HepG2 (cell line): ENCODE measurements at regions not wholly inside any gene's neighbourhood (a gene's known extent, or its start where the extent isn't known, plus 50 kb on each side); places are given as distances from the start of the nearest gene placed in this dataset.
A peak's percentile ranks its signal among the peaks of the same experiment; 100 is the strongest.

Experiments used
- CAMTA2 ChIP-seq: sonication (generic); formaldehyde crosslinking; IDR thresholded peaks from 2 replicates; pipeline ENCODE4 v1.4.0; 2020; ENCODE audit warnings: mild to moderate bottlenecking, missing genetic modification reagents, borderline replicate concordance
- DBP ChIP-seq: sonication (generic); formaldehyde crosslinking; IDR thresholded peaks from 2 replicates; pipeline ENCODE4 v1.4.0; 2020; ENCODE audit warnings: missing genetic modification reagents; ENCODE audit errors: not compliant biosample characterization
- HES4 ChIP-seq: sonication (generic); formaldehyde crosslinking; IDR thresholded peaks from 2 replicates; pipeline ENCODE4 v1.9.0; 2021; ENCODE audit warnings: mild to moderate bottlenecking, missing genetic modification reagents, borderline replicate concordance
- HMGXB3 ChIP-seq: sonication (generic); formaldehyde crosslinking; IDR thresholded peaks from 2 replicates; pipeline ENCODE4 v1.4.0; 2020; ENCODE audit warnings: missing genetic modification reagents, borderline replicate concordance
- KLF13 ChIP-seq: sonication (generic); formaldehyde crosslinking; IDR thresholded peaks from 2 replicates; pipeline ENCODE4 v1.4.0; 2020; ENCODE audit warnings: mild to moderate bottlenecking, missing genetic modification reagents
- KLF9 ChIP-seq: IDR thresholded peaks from 2 replicates; pipeline ENCODE4 v1.6.1; 2016; ENCODE audit warnings: low read depth
- MEF2D ChIP-seq: sonication (generic); formaldehyde crosslinking; IDR thresholded peaks from 2 replicates; pipeline ENCODE4 v1.5.1; 2020; ENCODE audit warnings: mild to moderate bottlenecking, missing genetic modification reagents
- MLXIP ChIP-seq: sonication (generic); formaldehyde crosslinking; IDR thresholded peaks from 2 replicates; pipeline ENCODE4 v1.9.0; 2021; ENCODE audit warnings: missing genetic modification reagents, borderline replicate concordance
- MTF2 ChIP-seq: sonication (generic); formaldehyde crosslinking; IDR thresholded peaks from 2 replicates; pipeline ENCODE4 v1.5.0; 2020; ENCODE audit warnings: missing genetic modification reagents, borderline replicate concordance
- NRL ChIP-seq: sonication (generic); formaldehyde crosslinking; IDR thresholded peaks from 2 replicates; pipeline ENCODE4 v1.5.0; 2020; ENCODE audit warnings: missing genetic modification reagents, mild to moderate bottlenecking, moderate library complexity, borderline replicate concordance
- SETDB1 ChIP-seq: sonication (generic); formaldehyde crosslinking; IDR thresholded peaks from 2 replicates; pipeline ENCODE4 v1.5.1; 2020; ENCODE audit warnings: missing genetic modification reagents, mild to moderate bottlenecking, borderline replicate concordance
- ZBTB34 ChIP-seq: sonication (generic); formaldehyde crosslinking; IDR thresholded peaks from 2 replicates; pipeline ENCODE4 v1.8.0; 2022; ENCODE audit warnings: mild to moderate bottlenecking, missing genetic modification reagents
- ZNF563 ChIP-seq: sonication (generic); formaldehyde crosslinking; IDR thresholded peaks from 2 replicates; pipeline ENCODE4 v1.8.0; 2022; ENCODE audit warnings: mild to moderate bottlenecking, moderate library complexity, missing genetic modification reagents
- ZNF615 ChIP-seq: sonication (generic); formaldehyde crosslinking; IDR thresholded peaks from 2 replicates; pipeline ENCODE4 v1.5.0; 2020; ENCODE audit warnings: mild to moderate bottlenecking, missing genetic modification reagents, borderline replicate concordance
- ZSCAN12 ChIP-seq: sonication (generic); formaldehyde crosslinking; IDR thresholded peaks from 2 replicates; pipeline ENCODE4 v1.9.0; 2021; ENCODE audit warnings: mild to moderate bottlenecking, missing genetic modification reagents

- peak; percentile 69 for TF ChIP-seq NRL (CRISPR knock-in tag)
- peak; percentile 76; the same call in 1 of the 2 replicates for TF ChIP-seq ZBTB34 (CRISPR knock-in tag)
- TF ChIP-seq SETDB1, result peak; percentile 86; the same call in 1 of the 2 replicates
- TF ChIP-seq KLF13 (CRISPR knock-in tag), result no peak
- TF ChIP-seq ZSCAN12 (CRISPR knock-in tag), result no peak
- TF ChIP-seq KLF9 (CRISPR knock-in tag), result no peak
- TF ChIP-seq ZNF563, result 0 out of 2 replicates have a peak, but pooled peaks have one; percentile 15
- TF ChIP-seq DBP (CRISPR knock-in tag), result no peak
- no peak for TF ChIP-seq HES4 (CRISPR knock-in tag)
- TF ChIP-seq ZNF615 (CRISPR knock-in tag), result peak; percentile 37; the same call in 1 of the 2 replicates
- peak; percentile 42 for TF ChIP-seq MEF2D (CRISPR knock-in tag)
- TF ChIP-seq CAMTA2, result no peak
- TF ChIP-seq MLXIP, result peak; percentile 53; the same call in 1 of the 2 replicates
- no peak for TF ChIP-seq HMGXB3 (CRISPR knock-in tag)
- no peak for TF ChIP-seq MTF2 (CRISPR knock-in tag)
Observed at GRCh38 chr1:121586369-121587229, 401.8 kb downstream of the SRGAP2C start (continued).
